GM21529 (cell line): ENCODE measurements at regions not wholly inside any gene's neighbourhood (a gene's known extent, or its start where the extent isn't known, plus 50 kb on each side); places are given as distances from the start of the nearest gene placed in this dataset.
"Not testable (repeated sequence)": the region's sequence is repeated elsewhere in the genome, so short reads cannot be mapped to it uniquely, and the experiment has no call there.

Source experiments
- ATAC-seq: cut with Tn5 transposase; IDR thresholded peaks from one replicate; pipeline ENCODE4 v1.9.1; 2021; ENCODE audit not compliant: unreplicated experiment

DNA sequence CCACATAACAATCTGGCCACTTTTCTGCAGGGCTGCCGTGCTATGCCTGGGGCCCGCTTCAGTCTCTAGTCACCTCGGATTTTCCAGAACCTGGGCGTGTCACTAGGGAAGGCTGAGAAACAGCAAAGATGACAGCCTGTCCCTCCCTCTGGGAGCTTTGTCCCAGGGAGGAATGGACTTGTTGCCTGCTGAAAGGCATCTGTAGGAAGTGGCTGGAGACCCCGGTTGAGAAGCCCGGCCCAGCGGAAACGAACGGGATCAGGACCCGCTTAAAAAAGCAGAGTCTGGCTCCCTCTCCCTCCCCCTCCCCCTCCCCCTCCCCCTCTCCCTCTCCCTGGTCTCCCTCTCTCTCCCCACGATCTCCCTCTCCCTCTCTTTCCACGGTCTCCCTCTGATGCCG, 149.5 kb upstream of the ZNF516 start:
- no peak for ATAC-seq

DNA sequence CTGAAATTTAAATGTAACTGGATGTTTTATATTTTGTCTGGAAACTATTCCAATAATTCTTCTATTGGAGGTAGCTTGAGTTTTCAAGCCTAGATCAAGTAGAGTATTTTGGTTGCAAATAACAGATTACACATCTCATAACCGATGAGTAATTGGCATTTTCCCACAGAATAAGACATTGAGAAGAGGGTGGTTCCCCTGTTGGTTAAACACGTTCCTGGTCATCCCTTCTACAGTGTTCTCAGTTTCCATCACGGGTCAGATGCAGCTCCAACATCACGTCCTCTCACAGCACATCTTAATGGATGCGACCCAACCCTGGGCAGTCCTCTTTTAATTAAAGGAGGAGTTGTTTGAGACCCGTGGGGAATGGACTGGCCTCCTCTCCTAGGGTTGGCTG, 149.0 kb upstream of the ZNF516 start:
- ATAC-seq: no peak

DNA sequence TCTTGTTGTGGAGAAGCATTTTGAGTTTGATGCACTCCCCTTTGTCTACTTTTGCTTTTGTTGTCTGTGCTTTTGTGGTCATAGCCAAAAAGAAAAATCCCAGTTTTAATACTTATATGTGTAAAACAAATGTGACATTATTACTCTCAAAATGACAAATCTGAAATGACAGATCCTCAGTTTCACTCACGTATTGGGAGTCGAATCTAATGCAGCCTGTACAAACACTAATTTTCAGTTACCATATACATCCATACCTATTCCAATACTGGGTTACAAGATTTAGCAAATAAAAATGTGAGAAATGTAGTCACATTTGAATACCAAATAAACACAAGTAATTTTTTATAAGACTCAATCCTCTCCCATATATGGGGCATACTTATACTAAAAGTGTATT, 148.2 kb upstream of the ZNF516 start:
- ATAC-seq: no peak

DNA sequence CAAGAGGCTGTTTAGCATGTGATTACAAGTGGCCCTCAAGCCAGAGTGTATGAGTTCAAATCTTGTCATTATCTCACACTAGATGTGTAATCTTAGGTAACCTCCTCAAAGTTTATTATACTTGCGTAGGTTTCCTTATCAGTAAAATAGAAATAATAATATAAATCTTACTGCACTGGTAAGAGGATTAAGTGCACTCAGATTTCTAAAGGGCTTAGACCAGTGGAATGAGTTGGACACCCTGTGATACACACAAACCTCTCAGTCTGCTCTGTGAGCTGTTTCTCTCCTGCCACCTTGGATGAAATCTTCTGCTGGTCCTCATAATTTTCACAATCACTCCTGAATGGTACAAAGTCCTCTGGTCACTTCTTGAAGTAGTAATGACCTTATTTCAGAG, 145.4 kb upstream of the ZNF516 start:
- ATAC-seq: no peak

DNA sequence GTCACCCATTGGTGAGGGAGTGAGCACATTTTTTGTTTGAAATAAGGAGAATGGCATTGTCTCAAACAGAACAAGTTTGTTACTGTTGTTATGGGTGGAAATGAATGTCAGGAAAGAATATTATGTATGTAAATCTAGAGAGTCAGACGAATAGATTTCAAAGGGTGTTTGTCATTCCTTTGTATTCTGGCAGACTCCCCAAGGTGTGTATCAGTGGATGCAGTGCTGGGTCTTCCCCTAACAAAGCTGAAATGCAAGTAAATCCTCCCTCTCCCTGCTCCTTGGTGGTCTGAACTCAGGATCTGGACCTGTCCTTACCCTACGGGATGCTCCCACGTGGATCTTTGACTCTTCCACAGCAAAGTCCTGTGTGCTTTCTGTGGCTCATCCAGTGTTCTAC, 139.5 kb upstream of the ZNF516 start:
- ATAC-seq: no peak

DNA sequence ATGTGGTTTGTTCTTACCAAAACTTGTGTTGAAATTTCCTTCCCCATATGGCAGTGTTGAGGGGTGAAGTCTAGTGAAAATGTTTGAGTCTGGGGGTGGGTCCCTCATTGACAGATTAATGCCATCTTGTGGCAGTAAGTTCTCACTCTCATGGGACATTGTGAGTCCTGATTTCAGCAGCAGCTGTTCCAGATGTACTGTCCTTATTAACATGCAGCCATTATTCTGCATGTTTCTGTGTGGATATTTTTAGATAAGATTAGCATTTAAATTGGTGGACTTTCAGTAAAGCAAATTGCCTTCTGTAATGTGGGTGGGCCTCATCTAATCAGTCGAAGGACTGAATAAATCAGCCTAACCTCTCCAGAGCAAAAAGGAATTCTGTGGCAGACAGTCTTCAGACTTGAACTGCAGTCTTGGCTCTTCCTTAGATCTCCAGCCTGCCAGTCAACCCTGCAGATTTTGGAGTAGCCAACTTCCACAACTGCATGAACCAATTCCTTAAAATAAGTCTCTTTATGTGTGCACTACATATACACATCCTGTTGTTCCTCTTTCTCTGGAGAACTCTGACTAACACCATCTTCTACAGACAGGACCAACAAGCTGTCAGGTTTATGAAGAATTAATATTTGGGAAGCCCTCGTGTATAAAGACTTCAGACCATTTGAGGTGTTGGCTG, 138.7 kb upstream of the ZNF516 start:
- ATAC-seq: no peak

DNA sequence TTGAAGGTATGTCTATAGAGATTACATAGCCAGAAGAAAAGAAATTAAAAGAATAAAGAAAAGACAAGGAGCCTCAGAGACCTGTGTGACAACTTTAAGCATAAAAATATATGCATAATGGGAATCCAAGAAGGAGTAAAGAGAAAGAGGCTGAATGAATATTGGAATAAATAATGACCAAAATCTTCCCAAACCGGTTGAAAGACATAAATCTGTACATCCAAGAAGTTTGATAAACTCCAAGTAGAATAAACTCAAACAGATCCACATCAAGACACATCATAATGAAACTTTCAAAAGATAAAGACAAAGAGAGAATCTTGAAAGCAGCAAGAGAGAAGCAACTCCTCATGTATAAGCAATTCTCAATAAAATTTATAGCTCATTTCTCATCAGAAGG, 132.4 kb upstream of the ZNF516 start:
- no peak for ATAC-seq

DNA sequence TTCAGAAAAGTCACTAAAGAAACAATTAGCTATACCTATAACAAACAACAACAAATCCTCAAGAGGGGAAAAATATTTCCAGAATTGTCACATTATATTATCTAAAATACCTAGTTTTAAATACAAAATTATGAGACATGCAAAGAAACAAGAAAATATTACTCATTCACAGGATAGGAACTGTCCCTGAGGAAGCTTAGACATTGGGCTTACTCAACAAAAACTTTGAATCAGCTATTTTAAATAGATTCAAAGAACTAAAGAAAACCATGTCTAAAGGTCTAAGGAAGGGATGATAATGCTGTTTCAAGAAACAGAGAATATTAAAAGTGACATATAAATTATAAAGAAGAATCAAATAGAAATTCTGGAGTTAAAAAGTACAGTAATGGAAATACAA, 131.9 kb upstream of the ZNF516 start:
- ATAC-seq: no peak

DNA sequence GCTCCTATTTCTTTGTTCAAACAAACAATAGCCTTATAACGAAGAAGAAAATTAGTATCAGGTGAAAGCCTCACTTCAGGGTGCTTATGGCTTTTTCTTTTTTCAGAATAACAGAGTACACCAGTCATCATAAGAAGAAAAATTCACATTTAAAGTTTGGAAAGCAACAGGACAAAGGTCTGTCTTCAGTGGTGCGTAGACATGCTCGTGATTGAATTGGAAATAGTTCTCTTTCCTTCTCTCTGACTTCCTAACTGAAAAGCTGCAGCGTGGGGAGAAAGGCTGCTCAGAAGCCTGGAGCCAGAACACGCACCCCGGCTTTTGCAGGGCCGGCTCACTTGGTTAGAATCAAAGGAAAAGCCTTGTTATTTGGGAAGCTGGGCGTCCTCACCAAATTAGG, 127.6 kb upstream of the ZNF516 start:
- ATAC-seq: no peak

DNA sequence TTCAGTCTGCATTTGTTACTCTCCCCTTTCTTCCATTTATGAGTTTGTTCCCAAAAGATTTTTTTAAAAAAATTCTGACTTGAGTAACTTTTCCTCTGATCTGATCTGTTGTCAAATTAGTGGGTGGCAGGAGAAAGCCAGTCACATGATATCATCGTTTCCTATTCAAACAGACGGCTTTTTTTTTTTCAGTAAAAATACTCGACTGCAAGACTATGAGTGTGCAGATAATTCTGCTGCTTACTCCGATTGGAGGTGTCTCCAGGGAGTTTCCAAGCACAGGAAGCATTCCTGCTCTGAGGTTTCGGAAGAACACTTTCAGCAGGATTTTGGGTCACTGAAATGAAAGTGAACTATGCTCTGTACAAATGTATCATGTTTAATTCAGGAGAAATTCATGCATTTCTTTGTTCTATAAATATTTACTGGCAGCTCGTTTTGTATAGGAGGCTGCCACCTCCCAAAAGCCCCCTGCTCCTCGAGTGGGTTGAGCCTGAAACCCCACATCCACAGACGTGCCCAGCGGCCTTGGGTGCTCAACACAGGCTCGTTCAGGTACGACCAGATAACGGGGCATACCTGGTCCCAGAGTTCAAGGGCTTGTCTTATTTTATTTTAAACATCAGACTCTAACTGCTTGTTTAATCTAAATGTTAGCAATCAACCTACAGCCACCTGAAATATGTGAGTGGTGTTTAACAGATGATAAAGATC, 126.9 kb upstream of the ZNF516 start:
- ATAC-seq: no peak

DNA sequence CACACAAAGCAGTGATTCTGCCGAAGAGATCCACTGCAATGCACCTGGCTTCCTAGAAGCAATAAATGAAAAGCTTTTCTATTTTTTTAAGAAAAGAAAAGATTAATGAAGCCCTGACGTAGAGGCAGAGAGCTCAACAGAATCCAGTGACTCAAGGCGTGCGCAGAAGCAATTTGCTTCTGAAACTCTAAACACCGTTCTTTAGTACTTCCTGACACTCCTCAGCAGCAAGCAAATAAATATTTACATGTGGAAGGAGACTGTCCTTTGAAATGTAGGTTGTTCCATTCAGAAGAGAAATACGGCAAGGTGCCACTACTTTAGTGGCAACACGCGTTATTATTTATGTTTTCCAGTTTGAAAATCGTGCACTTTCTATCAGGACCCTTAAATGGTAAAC, 126.2 kb upstream of the ZNF516 start:
- no peak for ATAC-seq

DNA sequence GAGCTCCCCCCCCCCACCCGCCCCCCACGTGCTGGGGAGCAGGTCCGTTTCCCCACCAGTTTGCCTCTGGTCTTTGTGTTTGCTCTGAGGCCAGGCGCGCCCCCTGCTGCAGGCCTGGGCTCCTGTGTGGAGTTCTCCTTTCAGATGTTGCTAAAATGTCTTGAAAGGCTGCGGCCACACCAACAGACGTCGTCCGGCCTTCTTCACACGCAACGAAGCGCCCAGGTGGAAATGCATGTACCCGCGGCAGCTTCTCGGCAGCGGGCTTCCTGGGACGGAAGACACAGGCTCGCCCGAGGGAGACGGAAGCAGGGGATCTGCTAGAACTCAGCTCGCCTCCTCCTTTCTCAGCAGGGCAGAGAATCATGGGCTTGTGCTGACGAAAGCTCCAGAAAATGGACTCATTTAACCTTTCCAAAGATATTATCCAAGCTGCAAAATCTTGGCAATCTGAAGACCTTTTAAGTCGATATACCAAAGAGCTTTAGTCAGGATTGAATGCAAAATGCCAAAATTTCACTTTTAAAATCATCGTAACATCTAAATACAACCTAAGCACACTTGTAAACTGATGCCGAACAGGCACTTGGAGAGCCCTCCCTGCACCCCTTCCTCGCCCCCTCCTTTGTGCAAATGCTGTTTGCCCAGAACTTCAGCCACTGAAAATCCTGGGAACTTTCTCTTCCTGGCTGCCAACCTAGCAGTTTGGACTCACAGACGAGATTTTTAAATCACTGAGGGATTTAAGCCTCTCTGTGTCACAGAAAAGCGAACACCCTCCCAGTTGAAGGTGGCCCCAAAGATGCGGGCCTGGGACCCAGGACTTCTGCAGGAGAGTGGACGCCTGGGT, 125.5 kb upstream of the ZNF516 start:
- ATAC-seq: peak; percentile 57

DNA sequence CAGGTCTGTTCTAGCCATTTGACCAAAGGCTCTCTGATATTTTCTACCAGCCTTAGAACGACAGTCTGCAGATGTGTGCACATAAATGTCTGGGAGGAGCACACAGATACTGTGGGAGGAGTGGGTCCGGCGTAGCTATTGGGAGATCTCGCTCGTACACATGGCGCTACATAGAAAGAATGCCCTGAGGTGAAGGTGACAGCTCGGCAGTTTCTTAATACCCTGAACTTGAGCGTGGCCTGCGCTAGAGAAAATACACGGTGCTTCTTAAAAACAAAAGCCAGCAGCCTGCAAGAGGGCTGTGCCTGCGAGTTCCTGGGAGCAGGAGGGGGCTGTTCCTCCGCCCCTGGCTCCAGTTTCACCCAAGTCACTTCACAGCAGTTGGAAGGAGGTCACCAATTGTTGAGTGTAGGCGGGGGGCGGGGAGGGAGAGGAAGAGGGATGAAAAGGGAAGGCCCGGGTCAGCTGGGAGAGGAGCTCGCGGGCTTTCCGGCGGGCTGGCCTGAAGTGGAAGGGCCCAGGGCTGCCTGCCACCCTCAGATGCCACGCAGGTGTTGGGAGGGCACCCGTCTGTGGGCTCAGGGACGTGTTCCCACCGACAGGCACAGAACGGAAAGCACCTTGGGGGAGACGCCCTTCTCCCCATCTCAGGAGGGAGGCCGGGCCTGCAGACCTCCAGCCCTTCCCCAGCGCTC, 124.7 kb upstream of the ZNF516 start:
- ATAC-seq: no peak

DNA sequence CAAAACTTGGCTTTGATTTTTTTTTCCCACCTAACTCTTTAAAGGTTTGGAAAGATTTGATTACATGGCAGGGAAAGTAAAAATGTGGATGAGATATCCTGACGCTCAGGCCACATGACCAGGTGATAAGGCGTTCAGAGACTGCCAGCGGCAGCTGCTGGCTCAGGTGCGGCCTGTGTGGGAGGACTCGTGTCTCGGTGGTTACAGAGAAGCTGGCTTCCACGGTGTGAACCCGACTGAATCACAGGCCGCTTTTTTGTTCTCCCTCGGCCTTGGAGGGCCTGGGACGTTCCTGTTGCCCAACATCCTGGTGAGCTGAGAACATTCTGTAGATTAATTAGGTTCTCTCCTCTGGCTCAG, 124.2 kb upstream of the ZNF516 start:
- no peak for ATAC-seq

DNA sequence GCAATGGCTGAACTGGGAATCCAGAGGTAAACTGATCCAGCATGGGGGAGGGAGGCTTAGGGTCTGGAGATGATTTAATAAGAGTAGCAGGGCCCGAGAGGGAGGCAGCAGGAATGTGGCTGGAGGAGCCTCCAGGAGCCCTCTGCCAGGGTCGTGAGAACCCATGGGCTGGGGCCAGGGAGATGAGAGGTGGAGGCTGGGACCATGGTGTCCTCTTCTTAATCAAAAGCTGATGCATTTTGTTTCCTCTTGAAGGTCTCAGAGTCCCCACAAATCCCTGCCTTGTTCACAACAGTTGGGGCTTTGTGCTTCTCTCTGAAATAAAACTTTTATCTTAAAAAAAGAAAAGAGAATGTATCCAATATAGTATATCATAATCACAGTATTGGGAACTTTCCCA, 123.7 kb upstream of the ZNF516 start:
- ATAC-seq: no peak

DNA sequence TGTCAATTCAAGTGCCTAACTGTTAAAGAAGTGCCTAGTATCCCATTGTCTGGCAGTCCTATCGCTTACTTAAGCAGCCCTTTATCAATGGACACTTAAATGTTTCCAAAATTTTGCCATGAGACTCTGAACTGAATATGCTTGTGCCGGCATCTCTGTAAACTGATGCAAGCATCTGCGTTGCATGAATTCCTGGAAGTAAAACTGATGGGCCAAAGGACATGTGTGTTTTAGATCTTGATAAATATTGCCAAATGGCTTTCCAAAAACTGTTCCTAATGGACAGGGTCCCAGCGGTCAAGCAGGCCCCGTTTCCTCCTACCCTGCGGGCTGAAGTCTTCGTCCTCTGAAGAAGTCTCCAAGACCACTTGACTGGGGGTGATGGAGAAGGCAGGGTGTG, 121.3 kb upstream of the ZNF516 start:
- ATAC-seq: no peak

DNA sequence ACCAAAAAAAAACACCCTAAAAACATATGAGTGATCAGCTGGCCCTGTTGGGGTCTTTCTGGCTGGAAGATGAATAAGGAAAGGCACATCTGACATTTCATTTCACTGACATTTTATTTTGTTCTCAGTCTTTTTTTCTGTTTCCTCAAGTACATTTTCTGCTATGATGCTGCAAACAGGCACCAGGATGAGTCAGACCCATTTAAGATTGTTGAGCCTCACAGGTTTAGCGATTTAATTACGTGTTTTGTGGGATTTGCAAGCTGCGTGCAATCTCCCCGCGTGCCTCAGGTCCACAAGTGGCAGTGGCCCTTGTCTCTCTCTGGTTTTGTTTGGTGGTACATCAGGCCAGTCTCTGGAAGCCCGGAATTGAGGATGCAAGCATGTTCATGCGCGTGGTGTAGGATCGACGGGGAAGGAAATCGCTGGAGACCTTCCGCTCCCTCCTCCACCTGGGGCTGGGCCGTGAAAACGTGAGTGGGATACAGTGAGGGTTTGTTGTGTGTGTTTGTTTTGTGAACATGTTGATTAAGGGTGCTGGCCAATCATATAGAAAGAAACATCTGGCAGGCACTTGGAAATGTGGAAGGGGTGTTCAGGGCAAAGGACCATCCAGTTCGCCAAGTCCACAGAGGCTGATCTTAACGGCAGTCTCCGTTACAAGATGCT, 120.2 kb upstream of the ZNF516 start:
- no peak for ATAC-seq

DNA sequence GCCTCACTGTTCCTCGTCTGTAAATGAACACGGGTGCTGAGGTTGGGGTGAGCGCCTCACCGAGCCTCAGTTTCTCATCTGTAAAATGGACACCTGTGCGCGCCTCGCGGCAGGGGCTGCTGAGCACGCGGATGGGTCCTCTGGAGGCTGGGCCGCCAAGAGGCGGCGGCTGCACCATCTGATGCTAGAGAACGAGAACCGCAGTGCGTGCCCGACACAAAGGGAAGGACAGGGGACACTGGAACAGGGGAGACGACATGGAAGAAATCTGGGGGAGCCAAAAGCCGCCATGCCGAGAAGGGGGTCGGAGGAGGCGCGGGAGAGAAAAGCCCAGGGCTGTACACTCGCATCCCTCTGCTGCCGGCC, 118.7 kb upstream of the ZNF516 start:
- no peak for ATAC-seq

DNA sequence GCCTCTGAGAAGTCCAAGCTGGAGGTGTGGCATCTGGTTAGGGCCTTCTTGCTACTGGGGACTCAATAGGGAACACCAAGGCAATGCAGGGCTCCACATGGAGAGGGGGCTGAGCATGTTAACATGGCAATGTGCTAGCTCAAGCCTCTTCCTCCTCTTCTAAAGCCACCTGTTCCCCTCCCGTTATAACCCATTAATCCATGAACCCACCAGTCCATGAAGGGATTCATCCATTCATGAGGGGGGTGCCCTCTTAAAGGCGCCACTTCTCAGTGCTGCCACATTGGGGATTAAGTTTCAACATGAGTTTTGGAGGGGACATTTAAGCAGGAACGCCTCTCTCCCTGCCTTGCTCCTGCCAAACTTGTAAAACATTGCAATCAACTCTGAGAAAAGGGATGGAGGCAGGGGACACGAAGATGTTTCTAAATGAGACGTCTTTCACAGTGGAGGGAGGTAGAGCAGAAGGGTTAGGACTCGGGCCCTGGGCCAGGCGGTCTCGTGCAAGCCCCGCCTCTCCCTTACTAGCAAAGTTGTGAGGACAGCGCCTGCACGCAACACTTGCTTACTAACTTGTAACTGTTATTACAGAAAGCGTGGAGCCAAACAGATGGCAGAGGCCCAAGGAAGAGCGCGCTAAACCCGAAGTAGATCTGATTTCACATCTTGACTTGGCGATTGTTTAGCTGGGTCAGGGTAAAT, 118.2 kb upstream of the ZNF516 start:
- ATAC-seq: no peak

DNA sequence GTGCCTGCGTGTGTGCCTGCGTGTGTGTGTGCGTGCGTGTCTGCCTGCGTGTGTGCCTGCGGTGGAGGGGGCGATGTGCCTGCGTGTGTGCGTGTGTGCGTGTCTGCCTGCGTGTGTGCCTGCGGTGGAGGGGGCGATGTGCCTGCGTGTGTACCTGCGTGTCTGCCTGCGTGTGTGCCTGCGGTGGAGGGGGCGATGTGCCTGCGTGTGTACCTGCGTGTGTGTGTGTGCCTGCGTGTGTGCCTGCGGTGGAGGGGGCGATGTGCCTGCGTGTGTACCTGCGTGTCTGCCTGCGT, 116.7 kb upstream of the ZNF516 start:
- not testable (repeated sequence) for ATAC-seq
